Breast epithelium (tissue), 3 donors: ENCODE measurements at regions not wholly inside any gene's neighbourhood (a gene's known extent, or its start where the extent isn't known, plus 50 kb on each side); places are given as distances from the start of the nearest gene placed in this dataset.

ENCODE experiments used
- CTCF ChIP-seq, 3 donors: fragments of 450-650 bp; IDR thresholded peaks; one replicate each; pipeline ENCODE4 v1.5.1; 2016 to 2017; ENCODE audit warnings: antibody characterized with exemption in 3 of 3, mild to moderate bottlenecking in 3 of 3, moderate library complexity in 3 of 3
- POLR2A ChIP-seq: fragments of 450-650 bp; IDR thresholded peaks from one replicate; pipeline ENCODE4 v1.6.1; 2016; ENCODE audit warnings: antibody characterized with exemption, mild to moderate bottlenecking, moderate library complexity

DNA sequence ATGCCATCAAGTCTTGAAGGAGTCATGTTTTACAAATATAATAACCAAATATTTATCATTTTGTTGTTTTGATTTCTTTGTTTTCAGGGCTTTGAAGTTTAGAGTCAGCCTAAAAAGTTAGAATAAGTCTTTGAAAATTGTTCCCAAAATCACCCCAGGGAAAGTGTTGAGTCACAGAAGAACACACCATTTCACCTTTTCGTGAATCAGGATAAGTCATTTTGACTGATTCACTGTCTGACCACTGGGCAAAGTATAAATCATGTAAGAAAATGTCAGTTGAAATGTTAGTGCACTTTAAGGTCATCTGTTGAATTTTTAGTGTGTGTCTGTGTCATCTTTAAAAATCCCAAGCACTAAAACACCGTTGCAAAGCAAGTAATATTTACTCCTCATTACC is 1320.1 kb downstream of the RPA4 start:
- TF ChIP-seq CTCF (IDR thresholded peaks at IDR 0.05) (no peak), POLR2A (no peak)
